ENCODE measurements at regions not wholly inside any gene's neighbourhood (a gene's known extent, or its start where the extent isn't known, plus 50 kb on each side); places are given as distances from the start of the nearest gene placed in this dataset.
"Not testable (repeated sequence)": the region's sequence is repeated elsewhere in the genome, so short reads cannot be mapped to it uniquely, and the experiment has no call there.

- H3K27me3 ChIP-seq (ENCODE audit: insufficient read depth, low read length, poor library complexity), result no peaks in the 10 kb centered on the region
- no peaks in the 10 kb centered on the region for H3K79me2 ChIP-seq (ENCODE audit: insufficient read depth, low read length)
- peak overlapping the region in 1 of 2 experiments; percentile 44; a peak in 2 of 4 replicates for H3K4me3 ChIP-seq (ENCODE audit: low read depth in 1 of 2, low read length in 2 of 2)
- TF ChIP-seq EZH2 (IDR thresholded peaks at IDR 0.05; ENCODE audit: borderline replicate concordance, low read depth, low read length, severe bottlenecking) (no peak), CTCF (IDR thresholded peaks at IDR 0.05; ENCODE audit: borderline replicate concordance, extremely low read depth, low read length, poor library complexity, severe bottlenecking) (peak; percentile 90)
- no peaks in the 10 kb centered on the region for H3K36me3 ChIP-seq (ENCODE audit: insufficient read depth, low read length)
- peak overlapping the region; percentile 69 for H3K27ac ChIP-seq (ENCODE audit: low read length)
- no peaks in the 10 kb centered on the region for H3K9me3 ChIP-seq (ENCODE audit: insufficient read depth, low read length, severe bottlenecking)
- H2AFZ ChIP-seq (ENCODE audit: low read depth, low read length), result peak overlapping the region; percentile 77
- H3K4me1 ChIP-seq (ENCODE audit: insufficient read depth, low read length), result peaks cover 11% of the 10 kb centered on the region
- H4K20me1 ChIP-seq (ENCODE audit: insufficient read depth, low read length), result no peaks in the 10 kb centered on the region
- DNase-seq, result peak; percentile 81
- peak overlapping the region; percentile 75 for H3K4me2 ChIP-seq (ENCODE audit: insufficient read depth, low read length)
- peak overlapping the region; percentile 43 for H3K9ac ChIP-seq (ENCODE audit: low read depth, low read length)
- peak; percentile 79 for ATAC-seq (ENCODE audit: insufficient read depth, low read depth)
Observed at GRCh38 chr15:20356444-20356910, 185.1 kb downstream of the GOLGA6L6 start.

DNA sequence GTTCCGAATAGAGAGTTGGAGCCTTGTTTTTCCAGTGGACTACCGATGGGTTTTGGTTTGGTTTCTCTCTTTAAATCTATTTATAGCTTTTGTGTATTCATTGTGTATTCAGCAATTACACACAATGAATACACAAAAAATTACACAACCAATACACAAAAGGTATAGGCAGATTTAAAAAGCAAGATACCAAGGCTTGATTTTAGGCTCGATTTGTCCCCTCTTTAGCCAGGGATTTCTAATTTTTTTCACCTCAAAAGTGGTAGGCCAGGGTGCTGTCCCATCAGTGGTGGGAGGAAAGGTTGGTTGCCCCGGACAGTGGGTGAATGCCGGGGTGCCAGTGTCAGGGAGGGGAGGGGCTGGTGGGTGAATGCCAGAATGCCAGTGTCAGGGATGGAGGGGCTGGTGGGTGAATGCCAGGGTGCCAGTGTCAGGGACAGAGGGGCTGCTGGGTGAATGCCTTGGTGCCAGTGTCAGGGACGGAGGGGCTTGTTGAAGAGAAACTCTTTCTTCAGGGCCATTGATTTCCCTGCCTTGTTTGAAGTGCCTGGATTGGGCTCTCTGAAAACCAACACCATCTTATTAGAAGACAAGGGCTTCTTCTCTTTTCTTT, 186.2 kb downstream of the GOLGA6L6 start:
- no peak overlapping the region for H2AFZ ChIP-seq (ENCODE audit: low read depth, low read length)
- H3K4me3 ChIP-seq (ENCODE audit: low read depth in 1 of 2, low read length in 2 of 2), result no peak overlapping the region
- no peak for ATAC-seq (ENCODE audit: insufficient read depth, low read depth)
- H3K4me1 ChIP-seq (ENCODE audit: insufficient read depth, low read length), result peaks cover 11% of the 10 kb centered on the region
- H3K9me3 ChIP-seq (ENCODE audit: insufficient read depth, low read length, severe bottlenecking), result no peaks in the 10 kb centered on the region
- no peak for DNase-seq
- H4K20me1 ChIP-seq (ENCODE audit: insufficient read depth, low read length), result no peaks in the 10 kb centered on the region
- no peaks in the 10 kb centered on the region for H3K36me3 ChIP-seq (ENCODE audit: insufficient read depth, low read length)
- H3K27ac ChIP-seq (ENCODE audit: low read length), result no peak overlapping the region
- H3K27me3 ChIP-seq (ENCODE audit: insufficient read depth, low read length, poor library complexity), result no peaks in the 10 kb centered on the region
- no peak overlapping the region for H3K9ac ChIP-seq (ENCODE audit: low read depth, low read length)
- no peak for TF ChIP-seq EZH2 (IDR thresholded peaks at IDR 0.05; ENCODE audit: borderline replicate concordance, low read depth, low read length, severe bottlenecking)
- no peak for TF ChIP-seq CTCF (IDR thresholded peaks at IDR 0.05; ENCODE audit: borderline replicate concordance, extremely low read depth, low read length, poor library complexity, severe bottlenecking)
- no peaks in the 10 kb centered on the region for H3K79me2 ChIP-seq (ENCODE audit: insufficient read depth, low read length)
- H3K4me2 ChIP-seq (ENCODE audit: insufficient read depth, low read length), result no peak overlapping the region

- not testable (repeated sequence) for H3K4me2 ChIP-seq (ENCODE audit: insufficient read depth, low read length); H3K27ac ChIP-seq (ENCODE audit: low read length); H3K4me3 ChIP-seq (ENCODE audit: low read depth in 1 of 2, low read length in 2 of 2); H3K27me3 ChIP-seq (ENCODE audit: insufficient read depth, low read length, poor library complexity); H3K79me2 ChIP-seq (ENCODE audit: insufficient read depth, low read length); H3K9me3 ChIP-seq (ENCODE audit: insufficient read depth, low read length, severe bottlenecking); ATAC-seq (ENCODE audit: insufficient read depth, low read depth); DNase-seq; H3K9ac ChIP-seq (ENCODE audit: low read depth, low read length); H4K20me1 ChIP-seq (ENCODE audit: insufficient read depth, low read length); H3K36me3 ChIP-seq (ENCODE audit: insufficient read depth, low read length); H2AFZ ChIP-seq (ENCODE audit: low read depth, low read length)
- H3K4me1 ChIP-seq (ENCODE audit: insufficient read depth, low read length), result peaks cover 11% of the 10 kb centered on the region
Observed at GRCh38 chr15:20354884-20355223, 186.7 kb downstream of the GOLGA6L6 start.

DNA sequence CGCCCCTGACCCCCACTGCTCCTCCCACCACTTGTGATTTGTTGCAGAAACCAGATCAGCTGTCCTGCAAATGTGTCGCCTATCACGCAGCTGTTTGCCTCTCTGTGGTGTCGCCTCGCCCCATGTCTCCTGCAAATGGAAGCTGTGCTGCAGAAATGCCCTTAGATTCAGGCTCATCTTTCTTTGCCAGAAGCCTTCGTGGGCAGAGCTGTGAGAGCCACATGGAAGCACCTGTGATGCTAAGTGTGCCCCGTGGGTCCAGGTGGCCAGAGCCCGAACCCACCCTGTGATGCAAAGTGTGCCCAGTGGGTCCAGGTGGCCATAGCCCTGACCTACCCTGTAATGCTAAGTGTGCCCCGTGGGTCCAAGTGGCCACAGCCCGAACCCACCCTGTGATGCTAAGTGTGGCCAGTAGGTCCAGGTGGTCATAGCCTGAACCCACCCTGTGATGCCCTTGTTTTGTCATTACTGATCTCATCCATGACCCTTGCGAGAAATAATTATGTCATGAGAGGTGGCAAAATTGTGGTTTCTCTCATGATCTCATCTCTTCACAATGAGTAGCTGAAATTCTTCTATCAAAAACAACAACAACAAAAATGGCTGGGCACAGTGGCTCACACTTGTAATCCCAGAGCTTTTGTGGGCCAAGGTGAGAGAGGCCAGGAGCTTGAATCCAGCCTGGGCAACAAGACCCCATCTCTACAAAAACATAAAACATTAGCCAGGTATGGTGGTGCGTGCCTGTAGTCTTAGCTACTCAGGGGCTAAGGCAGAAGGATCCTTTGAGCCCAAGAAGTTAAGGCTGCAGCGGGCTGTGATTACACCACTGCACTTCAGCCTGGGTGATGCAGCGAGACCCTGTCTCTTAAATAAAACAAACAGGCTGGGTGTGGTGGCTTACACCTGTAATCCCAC, 187.4 kb downstream of the GOLGA6L6 start:
- no peaks in the 10 kb centered on the region for H3K9me3 ChIP-seq (ENCODE audit: insufficient read depth, low read length, severe bottlenecking)
- H3K27me3 ChIP-seq (ENCODE audit: insufficient read depth, low read length, poor library complexity), result no peaks in the 10 kb centered on the region
- ATAC-seq (ENCODE audit: insufficient read depth, low read depth), result peak; percentile 17; the same call in 1 of the 3 replicates
- TF ChIP-seq CTCF (IDR thresholded peaks at IDR 0.05; ENCODE audit: borderline replicate concordance, extremely low read depth, low read length, poor library complexity, severe bottlenecking) (no peak), EZH2 (IDR thresholded peaks at IDR 0.05; ENCODE audit: borderline replicate concordance, low read depth, low read length, severe bottlenecking) (no peak)
- H3K9ac ChIP-seq (ENCODE audit: low read depth, low read length), result no peak overlapping the region
- no peak overlapping the region for H2AFZ ChIP-seq (ENCODE audit: low read depth, low read length)
- peak; percentile 45 for DNase-seq
- no peaks in the 10 kb centered on the region for H3K79me2 ChIP-seq (ENCODE audit: insufficient read depth, low read length)
- H4K20me1 ChIP-seq (ENCODE audit: insufficient read depth, low read length), result no peaks in the 10 kb centered on the region
- H3K4me2 ChIP-seq (ENCODE audit: insufficient read depth, low read length), result no peak overlapping the region
- H3K4me3 ChIP-seq (ENCODE audit: low read depth in 1 of 2, low read length in 2 of 2), result no peak overlapping the region
- peaks cover 11% of the 10 kb centered on the region for H3K4me1 ChIP-seq (ENCODE audit: insufficient read depth, low read length)
- no peaks in the 10 kb centered on the region for H3K36me3 ChIP-seq (ENCODE audit: insufficient read depth, low read length)
- H3K27ac ChIP-seq (ENCODE audit: low read length), result no peak overlapping the region

Measured in DND-41 (cell line).